Renal cortical epithelial cell (primary cell): ENCODE measurements at regions not wholly inside any gene's neighbourhood (a gene's known extent, or its start where the extent isn't known, plus 50 kb on each side); places are given as distances from the start of the nearest gene placed in this dataset.

ENCODE experiments used
- DNase-seq: peaks from one replicate; pipeline ENCODE4 v3.0.0-alpha.2; 2011; ENCODE audit warnings: low read depth

GRCh38 chr20:11350126-11351005, 567.3 kb upstream of the BTBD3 start:
- peak; percentile 91 for DNase-seq

- DNase-seq: no peak
Measured at GRCh38 chr20:11352041-11352440, 565.7 kb upstream of the BTBD3 start.

- no peak for DNase-seq
Measured at GRCh38 chr20:11354846-11355245, 562.8 kb upstream of the BTBD3 start.

GRCh38 chr20:11355345-11355744, 562.3 kb upstream of the BTBD3 start:
- DNase-seq: no peak

GRCh38 chr20:11356061-11356460, 561.6 kb upstream of the BTBD3 start:
- no peak for DNase-seq

- no peak for DNase-seq
Measured at GRCh38 chr20:11362450-11362849, 555.2 kb upstream of the BTBD3 start.

- no peak for DNase-seq
Measured at GRCh38 chr20:11364736-11365135, 553.0 kb upstream of the BTBD3 start.

GRCh38 chr20:11366660-11367059, 551.0 kb upstream of the BTBD3 start:
- no peak for DNase-seq

- no peak for DNase-seq
Measured at GRCh38 chr20:11368499-11368898, 549.2 kb upstream of the BTBD3 start.

GRCh38 chr20:11368965-11369711, 548.6 kb upstream of the BTBD3 start:
- DNase-seq: no peak

GRCh38 chr20:11371831-11372230, 545.9 kb upstream of the BTBD3 start:
- DNase-seq: peak; percentile 75

- DNase-seq: peak; percentile 58
Measured at GRCh38 chr20:11372876-11373790, 544.6 kb upstream of the BTBD3 start.

- DNase-seq: no peak
Measured at GRCh38 chr20:11375335-11375734, 542.4 kb upstream of the BTBD3 start.

GRCh38 chr20:11375966-11376365, 541.7 kb upstream of the BTBD3 start:
- DNase-seq: peak; percentile 44

GRCh38 chr20:11376420-11376819, 541.3 kb upstream of the BTBD3 start:
- DNase-seq: peak; percentile 58

- peak; percentile 69 for DNase-seq
Measured at GRCh38 chr20:11376998-11377397, 540.7 kb upstream of the BTBD3 start.

GRCh38 chr20:11377761-11378160, 539.9 kb upstream of the BTBD3 start:
- no peak for DNase-seq

GRCh38 chr20:11378252-11378651, 539.4 kb upstream of the BTBD3 start:
- no peak for DNase-seq

- DNase-seq: no peak
Measured at GRCh38 chr20:11379257-11380011, 538.3 kb upstream of the BTBD3 start.

GRCh38 chr20:11380283-11380682, 537.4 kb upstream of the BTBD3 start:
- DNase-seq: no peak

- peak; percentile 73 for DNase-seq
Measured at GRCh38 chr20:11387189-11387754, 530.4 kb upstream of the BTBD3 start.
